Lower leg skin (tissue), 3 donors: ENCODE measurements at regions not wholly inside any gene's neighbourhood (a gene's known extent, or its start where the extent isn't known, plus 50 kb on each side); places are given as distances from the start of the nearest gene placed in this dataset.

Source experiments
- POLR2A ChIP-seq, 2 donors: fragments of 450-650 bp; IDR thresholded peaks; one replicate each; pipeline ENCODE4 v1.6.1; 2016 to 2017; ENCODE audit warnings: antibody characterized with exemption in 2 of 2, mild to moderate bottlenecking in 1 of 2, moderate library complexity in 1 of 2
- TF ChIP-seq, protein P1 (sequence below), 3 donors: fragments of 450-650 bp; IDR thresholded peaks; one replicate each; pipeline ENCODE4 v1.5.1; 2016; ENCODE audit warnings: antibody characterized with exemption in 3 of 3, mild to moderate bottlenecking in 3 of 3, moderate library complexity in 2 of 3

DNA sequence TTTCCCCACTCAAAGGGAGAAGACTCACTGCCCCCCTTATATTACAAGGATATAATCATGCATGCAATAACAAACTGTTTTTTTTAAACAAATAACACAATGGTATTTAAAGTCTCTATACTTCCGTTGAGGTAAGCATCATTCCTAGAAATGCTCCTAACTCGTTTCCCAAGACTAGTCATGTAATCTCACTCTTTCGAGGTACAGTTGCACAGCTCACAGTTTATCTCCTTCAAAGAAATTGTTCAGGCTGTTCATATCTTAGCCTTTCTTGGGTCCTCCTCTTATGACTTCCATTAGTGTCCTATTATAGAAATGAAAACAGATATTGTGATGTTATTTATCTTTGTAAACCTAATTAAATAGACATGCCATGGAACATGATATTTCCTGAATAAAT is 705.0 kb downstream of the KCNT2 start:
- TF ChIP-seq, protein P1, sequence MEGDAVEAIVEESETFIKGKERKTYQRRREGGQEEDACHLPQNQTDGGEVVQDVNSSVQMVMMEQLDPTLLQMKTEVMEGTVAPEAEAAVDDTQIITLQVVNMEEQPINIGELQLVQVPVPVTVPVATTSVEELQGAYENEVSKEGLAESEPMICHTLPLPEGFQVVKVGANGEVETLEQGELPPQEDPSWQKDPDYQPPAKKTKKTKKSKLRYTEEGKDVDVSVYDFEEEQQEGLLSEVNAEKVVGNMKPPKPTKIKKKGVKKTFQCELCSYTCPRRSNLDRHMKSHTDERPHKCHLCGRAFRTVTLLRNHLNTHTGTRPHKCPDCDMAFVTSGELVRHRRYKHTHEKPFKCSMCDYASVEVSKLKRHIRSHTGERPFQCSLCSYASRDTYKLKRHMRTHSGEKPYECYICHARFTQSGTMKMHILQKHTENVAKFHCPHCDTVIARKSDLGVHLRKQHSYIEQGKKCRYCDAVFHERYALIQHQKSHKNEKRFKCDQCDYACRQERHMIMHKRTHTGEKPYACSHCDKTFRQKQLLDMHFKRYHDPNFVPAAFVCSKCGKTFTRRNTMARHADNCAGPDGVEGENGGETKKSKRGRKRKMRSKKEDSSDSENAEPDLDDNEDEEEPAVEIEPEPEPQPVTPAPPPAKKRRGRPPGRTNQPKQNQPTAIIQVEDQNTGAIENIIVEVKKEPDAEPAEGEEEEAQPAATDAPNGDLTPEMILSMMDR (IDR thresholded peaks at IDR 0.05): no peak
- no peak for TF ChIP-seq POLR2A (IDR thresholded peaks at IDR 0.05)
